Kidney epithelial cell (primary cell): ENCODE measurements at regions not wholly inside any gene's neighbourhood (a gene's known extent, or its start where the extent isn't known, plus 50 kb on each side); places are given as distances from the start of the nearest gene placed in this dataset.

ENCODE experiments used
- DNase-seq: peaks from one replicate; pipeline ENCODE4 v3.0.0-alpha.2; 2010; ENCODE audit warnings: low read depth
- H3K27me3 ChIP-seq: 2 replicates; pipeline ENCODE4 v1.6.0; 2011; ENCODE audit warnings: low read length; ENCODE audit not compliant: control insufficient read depth, insufficient read depth
- H3K36me3 ChIP-seq: 2 replicates; pipeline ENCODE4 v1.5.1; 2011; ENCODE audit warnings: low read length; ENCODE audit not compliant: control insufficient read depth, insufficient read depth
- H3K4me3 ChIP-seq: 2 replicates; pipeline ENCODE4 v1.5.1; 2011; ENCODE audit warnings: low read depth, mild to moderate bottlenecking, control low read depth, low read length
- TF ChIP-seq, protein P1 (sequence below): IDR thresholded peaks from 2 replicates; pipeline ENCODE4 v1.5.1; 2011; ENCODE audit warnings: mild to moderate bottlenecking, moderate library complexity, low read length, control low read depth, inconsistent platforms; ENCODE audit not compliant: insufficient read depth, poor library complexity, severe bottlenecking

DNA sequence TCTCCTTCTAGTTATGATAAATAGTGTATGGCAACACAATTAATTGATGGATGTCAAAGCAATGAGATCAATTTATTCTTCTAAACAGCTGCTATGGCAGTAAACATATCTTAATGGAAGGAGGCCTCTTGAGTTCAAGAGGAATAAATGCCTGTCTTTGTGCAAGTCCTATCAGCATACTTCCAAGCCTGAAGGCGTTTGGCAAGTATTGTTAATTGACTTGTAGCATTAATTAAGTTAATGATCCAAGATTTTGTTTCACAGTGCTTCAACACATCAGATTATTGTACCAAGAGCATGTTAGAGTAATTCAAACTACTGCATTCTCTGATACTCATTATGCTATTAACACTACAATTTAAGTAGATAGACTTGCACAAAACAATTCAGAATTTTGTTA is 144.8 kb downstream of the FAT4 start:
- DNase-seq, result no peak
- no peaks in the 10 kb centered on the region for H3K36me3 ChIP-seq
- TF ChIP-seq, protein P1, sequence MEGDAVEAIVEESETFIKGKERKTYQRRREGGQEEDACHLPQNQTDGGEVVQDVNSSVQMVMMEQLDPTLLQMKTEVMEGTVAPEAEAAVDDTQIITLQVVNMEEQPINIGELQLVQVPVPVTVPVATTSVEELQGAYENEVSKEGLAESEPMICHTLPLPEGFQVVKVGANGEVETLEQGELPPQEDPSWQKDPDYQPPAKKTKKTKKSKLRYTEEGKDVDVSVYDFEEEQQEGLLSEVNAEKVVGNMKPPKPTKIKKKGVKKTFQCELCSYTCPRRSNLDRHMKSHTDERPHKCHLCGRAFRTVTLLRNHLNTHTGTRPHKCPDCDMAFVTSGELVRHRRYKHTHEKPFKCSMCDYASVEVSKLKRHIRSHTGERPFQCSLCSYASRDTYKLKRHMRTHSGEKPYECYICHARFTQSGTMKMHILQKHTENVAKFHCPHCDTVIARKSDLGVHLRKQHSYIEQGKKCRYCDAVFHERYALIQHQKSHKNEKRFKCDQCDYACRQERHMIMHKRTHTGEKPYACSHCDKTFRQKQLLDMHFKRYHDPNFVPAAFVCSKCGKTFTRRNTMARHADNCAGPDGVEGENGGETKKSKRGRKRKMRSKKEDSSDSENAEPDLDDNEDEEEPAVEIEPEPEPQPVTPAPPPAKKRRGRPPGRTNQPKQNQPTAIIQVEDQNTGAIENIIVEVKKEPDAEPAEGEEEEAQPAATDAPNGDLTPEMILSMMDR, result no peak
- no peak overlapping the region for H3K4me3 ChIP-seq
- no peaks in the 10 kb centered on the region for H3K27me3 ChIP-seq

DNA sequence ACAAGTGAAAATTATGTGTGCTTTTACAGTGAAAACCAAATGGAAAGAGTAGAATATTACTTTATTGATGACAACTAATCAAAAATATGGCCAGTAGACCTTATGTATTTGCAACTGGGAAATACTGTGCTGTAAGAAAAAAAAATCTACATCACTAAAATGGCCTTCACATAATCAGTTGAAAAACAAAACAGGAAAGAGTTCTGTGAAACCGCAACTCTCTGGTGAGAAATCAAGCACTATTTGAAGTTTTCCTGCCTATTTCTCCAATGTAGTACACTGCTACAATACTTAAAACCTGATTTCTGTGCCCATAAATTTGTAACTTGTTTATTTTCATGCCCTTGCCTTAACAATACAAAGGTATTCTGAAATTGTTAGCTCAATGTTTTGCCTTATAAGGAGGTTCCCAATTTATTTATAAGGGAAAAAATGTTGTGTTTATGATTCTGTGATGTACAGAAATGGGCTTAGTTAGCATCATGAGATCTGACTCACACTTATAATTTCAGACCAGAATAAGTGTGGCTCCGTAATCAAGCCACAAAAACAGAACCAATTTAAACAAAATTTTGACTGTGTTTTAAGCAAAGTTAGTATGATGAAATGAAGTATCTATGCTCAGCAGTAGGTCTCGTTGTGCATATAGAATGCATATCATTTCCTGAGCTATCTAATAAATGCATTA is 147.1 kb downstream of the FAT4 start:
- DNase-seq, result no peak
- H3K36me3 ChIP-seq, result no peaks in the 10 kb centered on the region
- no peak overlapping the region for H3K4me3 ChIP-seq
- no peaks in the 10 kb centered on the region for H3K27me3 ChIP-seq
- TF ChIP-seq, protein P1, result no peak

DNA sequence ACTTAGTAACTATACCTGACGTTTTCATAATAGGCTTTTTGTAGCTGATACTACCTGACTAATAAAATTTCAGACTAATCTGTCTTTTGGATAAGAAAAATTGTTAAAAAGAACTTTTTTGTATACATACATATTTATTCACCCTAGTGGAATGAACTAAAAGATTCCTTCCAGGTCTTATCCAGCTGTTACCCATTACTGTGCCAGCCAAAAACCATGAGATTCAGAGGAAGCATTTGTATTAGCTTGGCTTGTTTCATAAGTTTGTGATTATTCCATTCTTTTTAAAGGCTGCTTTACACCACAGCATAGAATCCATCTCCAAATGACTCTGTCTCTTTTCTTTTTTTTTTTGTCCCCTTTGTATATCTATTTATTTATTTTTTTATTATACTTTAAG is 149.4 kb downstream of the FAT4 start:
- H3K27me3 ChIP-seq, result no peaks in the 10 kb centered on the region
- no peak for DNase-seq
- TF ChIP-seq, protein P1, result no peak
- H3K4me3 ChIP-seq, result no peak overlapping the region
- H3K36me3 ChIP-seq, result no peaks in the 10 kb centered on the region

DNA sequence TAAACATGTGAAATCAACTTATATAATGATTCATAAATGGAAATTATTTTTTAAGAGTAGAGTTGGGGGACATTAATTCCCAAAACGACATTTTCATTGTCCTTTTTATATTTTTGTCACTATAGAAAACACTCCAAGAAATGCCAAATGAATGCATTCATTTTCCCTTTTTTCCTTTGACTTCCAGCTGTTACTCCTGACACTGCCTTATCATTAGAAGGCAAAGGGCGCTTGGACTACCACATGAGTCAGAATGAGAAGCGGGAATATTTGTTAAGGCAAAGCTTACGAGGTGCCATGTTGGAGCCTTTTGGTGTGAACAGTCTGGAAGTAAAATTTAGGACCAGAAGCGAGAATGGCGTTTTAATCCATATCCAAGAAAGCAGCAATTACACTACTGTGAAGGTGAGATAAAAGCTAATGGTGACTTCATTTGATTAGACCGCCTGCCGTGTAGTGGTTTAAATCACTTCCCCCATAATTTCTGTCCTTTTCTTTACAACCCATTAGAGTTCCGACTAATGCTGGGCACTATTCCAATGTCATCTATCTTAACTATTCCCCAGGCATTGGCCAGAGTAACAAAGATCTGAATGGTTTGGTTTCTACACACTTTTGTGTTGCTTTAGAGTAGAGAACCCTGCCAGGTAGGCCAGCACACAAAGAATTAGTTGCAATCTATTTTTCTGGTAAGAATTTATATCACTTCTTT is 166.7 kb downstream of the FAT4 start:
- Histone ChIP-seq H3K36me3 (no peaks in the 10 kb centered on the region), H3K27me3 (no peaks in the 10 kb centered on the region), H3K4me3 (no peak overlapping the region)
- TF ChIP-seq, protein P1, result no peak
- DNase-seq, result no peak

DNA sequence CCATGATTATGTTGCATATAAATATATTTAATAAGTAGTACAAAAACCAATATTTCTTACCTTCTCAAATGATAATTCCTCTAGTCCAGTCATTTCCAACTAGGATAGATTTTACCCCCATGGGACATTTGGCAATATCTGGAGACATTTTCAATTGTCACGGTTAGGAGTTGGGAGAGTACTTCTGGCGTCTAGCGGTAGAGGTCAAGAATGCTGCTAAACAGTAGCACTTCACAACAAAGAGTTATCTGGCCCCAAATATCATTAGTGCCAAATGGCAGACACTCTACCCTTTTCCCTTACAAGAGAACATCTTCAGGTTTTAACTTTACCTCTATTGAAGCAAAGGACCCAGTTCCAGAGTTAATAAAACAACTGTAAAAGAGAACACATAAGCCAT is 168.1 kb downstream of the FAT4 start:
- Histone ChIP-seq H3K4me3 (no peak overlapping the region), H3K27me3 (no peaks in the 10 kb centered on the region), H3K36me3 (no peaks in the 10 kb centered on the region)
- DNase-seq, result no peak
- TF ChIP-seq, protein P1, result no peak
